ENCODE measurements at regions not wholly inside any gene's neighbourhood (a gene's known extent, or its start where the extent isn't known, plus 50 kb on each side); places are given as distances from the start of the nearest gene placed in this dataset.

DNA sequence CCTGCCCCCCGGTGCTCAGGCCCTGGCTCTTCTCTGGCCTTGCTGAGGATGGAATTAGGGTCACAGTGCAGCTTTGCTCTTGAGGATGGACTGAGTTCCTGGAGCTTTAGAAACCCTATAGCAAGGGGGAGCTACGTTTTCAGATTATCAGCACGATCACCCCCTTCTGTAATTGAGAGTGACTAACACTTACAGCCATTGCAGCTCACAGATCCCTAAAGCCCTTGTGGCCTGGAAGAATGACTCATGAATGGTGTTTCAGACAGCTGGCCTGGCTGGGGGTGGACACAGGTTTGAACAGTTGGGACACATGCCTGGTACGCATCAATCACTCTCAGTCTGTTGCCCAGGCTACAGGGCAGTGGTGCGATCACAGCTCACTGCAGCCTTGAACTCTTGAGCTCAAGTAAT lies 79.7 kb upstream of the IGFBP5 start:
- Histone ChIP-seq H3K27me3 (ENCODE audit: control insufficient read depth, insufficient read depth, low read length) (no peaks in the 10 kb centered on the region), H3K4me3 (ENCODE audit: low read length) (no peak overlapping the region), H3K36me3 (ENCODE audit: control insufficient read depth, insufficient read depth, low read length) (no peaks in the 10 kb centered on the region), H3K27ac (ENCODE audit: low read length) (no peak overlapping the region), H3K4me1 (ENCODE audit: control insufficient read depth, insufficient read depth, low read length) (no peaks in the 10 kb centered on the region), H3K9me3 (ENCODE audit: control insufficient read depth, insufficient read depth, low read length) (no peaks in the 10 kb centered on the region)
- no CpG with 5 or more reads among the region's 5 CpGs for WGBS (ENCODE audit: insufficient coverage, insufficient read length)
- DNase-seq (ENCODE audit: low read depth, low spot score): no peak

DNA sequence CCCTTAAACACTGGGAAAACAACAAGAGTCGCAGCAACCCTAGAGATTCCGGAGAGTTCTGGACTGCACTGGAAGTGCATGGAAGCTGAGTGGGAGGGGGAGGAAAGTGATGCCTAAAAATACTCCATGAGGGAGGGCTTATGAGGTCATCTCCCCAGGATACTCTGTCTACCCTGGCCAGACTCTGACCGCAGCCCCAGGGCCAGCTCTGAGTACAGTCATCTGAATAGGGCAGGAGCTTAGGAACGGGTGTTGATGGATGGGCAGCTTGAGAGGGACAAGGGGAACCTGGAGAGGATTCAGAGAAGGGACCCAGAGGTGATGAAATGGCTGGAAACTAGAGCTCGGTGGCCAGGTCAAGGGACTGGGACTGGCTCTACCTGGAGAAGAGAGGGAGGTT lies 79.3 kb upstream of the IGFBP5 start:
- Histone ChIP-seq H3K27me3 (ENCODE audit: control insufficient read depth, insufficient read depth, low read length) (no peaks in the 10 kb centered on the region), H3K4me1 (ENCODE audit: control insufficient read depth, insufficient read depth, low read length) (no peaks in the 10 kb centered on the region), H3K36me3 (ENCODE audit: control insufficient read depth, insufficient read depth, low read length) (no peaks in the 10 kb centered on the region), H3K27ac (ENCODE audit: low read length) (no peak overlapping the region), H3K4me3 (ENCODE audit: low read length) (no peak overlapping the region), H3K9me3 (ENCODE audit: control insufficient read depth, insufficient read depth, low read length) (no peaks in the 10 kb centered on the region)
- no CpG with 5 or more reads among the region's 5 CpGs for WGBS (ENCODE audit: insufficient coverage, insufficient read length)
- DNase-seq (ENCODE audit: low read depth, low spot score): no peak

DNA sequence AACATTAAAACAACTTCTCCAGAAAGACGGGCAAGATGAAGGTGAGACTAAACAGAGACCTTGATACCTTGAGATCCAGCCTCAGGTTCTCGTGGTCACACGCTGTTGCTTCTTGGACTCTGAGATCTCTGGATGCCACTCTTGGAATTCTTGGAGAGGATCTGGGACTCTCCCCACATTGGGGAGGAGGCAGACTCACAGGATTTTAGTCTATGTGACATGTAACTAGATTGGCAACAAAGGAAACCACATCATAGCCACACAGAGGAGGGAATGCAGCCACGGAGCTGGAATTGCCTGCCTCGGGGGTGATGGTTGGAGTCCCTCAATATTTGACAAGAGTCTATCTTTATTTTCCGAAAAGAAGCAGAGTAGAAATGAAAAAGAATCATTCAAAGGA lies 78.8 kb upstream of the IGFBP5 start:
- DNase-seq (ENCODE audit: low read depth, low spot score): no peak
- no peak overlapping the region for H3K27ac ChIP-seq (ENCODE audit: low read length)
- WGBS (ENCODE audit: insufficient coverage, insufficient read length): no CpG with 5 or more reads among the region's 6 CpGs
- no peaks in the 10 kb centered on the region for H3K36me3 ChIP-seq (ENCODE audit: control insufficient read depth, insufficient read depth, low read length)
- H3K27me3 ChIP-seq (ENCODE audit: control insufficient read depth, insufficient read depth, low read length): no peaks in the 10 kb centered on the region
- H3K4me1 ChIP-seq (ENCODE audit: control insufficient read depth, insufficient read depth, low read length): no peaks in the 10 kb centered on the region
- no peaks in the 10 kb centered on the region for H3K9me3 ChIP-seq (ENCODE audit: control insufficient read depth, insufficient read depth, low read length)
- H3K4me3 ChIP-seq (ENCODE audit: low read length): no peak overlapping the region

DNA sequence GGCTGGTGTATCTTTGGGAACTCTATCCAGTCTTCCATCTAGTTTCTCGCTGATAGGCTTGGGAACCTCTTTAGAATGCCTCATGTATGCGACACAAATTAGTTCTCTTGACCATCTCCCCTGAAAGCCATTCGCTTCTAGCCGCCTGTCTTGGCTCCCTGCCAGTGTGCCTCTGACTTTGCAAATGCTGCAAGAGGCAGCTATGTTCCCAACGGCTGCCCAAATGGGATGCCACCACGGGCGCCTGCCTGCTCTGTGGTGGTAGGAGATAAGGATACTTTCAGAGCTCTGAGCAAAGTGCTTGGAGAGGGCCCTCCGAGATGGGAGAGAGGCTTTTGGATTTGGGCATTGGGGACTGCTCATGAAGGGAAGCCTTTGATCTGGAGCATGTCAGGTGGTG lies 77.7 kb upstream of the IGFBP5 start:
- H3K36me3 ChIP-seq (ENCODE audit: control insufficient read depth, insufficient read depth, low read length): no peaks in the 10 kb centered on the region
- no CpG with 5 or more reads among the region's 8 CpGs for WGBS (ENCODE audit: insufficient coverage, insufficient read length)
- H3K27me3 ChIP-seq (ENCODE audit: control insufficient read depth, insufficient read depth, low read length): no peaks in the 10 kb centered on the region
- H3K4me1 ChIP-seq (ENCODE audit: control insufficient read depth, insufficient read depth, low read length): no peaks in the 10 kb centered on the region
- no peak overlapping the region for H3K4me3 ChIP-seq (ENCODE audit: low read length)
- no peaks in the 10 kb centered on the region for H3K9me3 ChIP-seq (ENCODE audit: control insufficient read depth, insufficient read depth, low read length)
- DNase-seq (ENCODE audit: low read depth, low spot score): no peak
- H3K27ac ChIP-seq (ENCODE audit: low read length): no peak overlapping the region

DNA sequence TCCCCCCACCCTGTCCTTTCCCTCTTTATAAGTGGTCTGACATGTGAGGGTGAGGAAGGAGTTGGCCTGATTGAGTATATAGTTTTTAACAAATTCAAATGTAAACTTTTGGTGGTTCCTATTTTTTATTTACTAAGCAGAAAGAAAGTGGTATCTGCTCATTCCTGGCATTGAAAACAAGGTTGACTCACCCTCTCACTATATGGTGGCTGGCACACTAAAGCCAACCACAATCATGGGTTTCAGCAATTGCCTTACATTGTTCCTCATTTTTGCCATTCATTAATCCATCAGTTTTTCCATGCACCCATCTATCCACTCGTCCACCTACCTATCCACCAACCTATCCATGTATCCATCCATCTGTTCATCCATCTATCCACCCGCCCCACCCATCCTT lies 75.4 kb upstream of the IGFBP5 start:
- Histone ChIP-seq H3K27me3 (ENCODE audit: control insufficient read depth, insufficient read depth, low read length) (no peaks in the 10 kb centered on the region), H3K36me3 (ENCODE audit: control insufficient read depth, insufficient read depth, low read length) (no peaks in the 10 kb centered on the region), H3K27ac (ENCODE audit: low read length) (no peak overlapping the region), H3K9me3 (ENCODE audit: control insufficient read depth, insufficient read depth, low read length) (no peaks in the 10 kb centered on the region), H3K4me3 (ENCODE audit: low read length) (no peak overlapping the region), H3K4me1 (ENCODE audit: control insufficient read depth, insufficient read depth, low read length) (no peaks in the 10 kb centered on the region; the same call in 1 of the 2 replicates)
- no CpG with 5 or more reads among the region's 2 CpGs for WGBS (ENCODE audit: insufficient coverage, insufficient read length)
- DNase-seq (ENCODE audit: low read depth, low spot score): no peak

DNA sequence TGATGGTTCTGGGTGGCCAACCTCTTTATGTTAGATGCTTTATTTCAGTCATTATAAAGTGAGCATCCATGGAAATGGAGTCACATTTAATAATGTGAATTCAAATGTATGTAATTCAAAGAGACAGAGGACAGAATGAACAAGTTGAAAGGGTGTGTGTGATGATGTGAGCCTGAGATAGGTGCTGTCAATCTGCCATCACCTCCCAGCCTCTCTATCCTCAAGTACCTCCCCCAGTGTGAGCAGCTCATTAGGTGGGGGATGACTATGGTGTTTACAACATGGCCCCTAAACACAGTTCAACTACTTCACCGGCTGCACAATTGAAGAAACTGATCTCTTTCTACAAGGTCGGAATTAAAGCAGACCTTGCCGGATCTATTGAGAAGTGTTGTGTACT lies 74.7 kb upstream of the IGFBP5 start:
- no peak for DNase-seq (ENCODE audit: low read depth, low spot score)
- Histone ChIP-seq H3K9me3 (ENCODE audit: control insufficient read depth, insufficient read depth, low read length) (no peaks in the 10 kb centered on the region), H3K36me3 (ENCODE audit: control insufficient read depth, insufficient read depth, low read length) (no peaks in the 10 kb centered on the region), H3K27me3 (ENCODE audit: control insufficient read depth, insufficient read depth, low read length) (no peaks in the 10 kb centered on the region), H3K4me1 (ENCODE audit: control insufficient read depth, insufficient read depth, low read length) (peaks cover under 1% of the 10 kb centered on the region; the same call in 1 of the 2 replicates), H3K4me3 (ENCODE audit: low read length) (no peak overlapping the region), H3K27ac (ENCODE audit: low read length) (no peak overlapping the region)
- no CpG with 5 or more reads among the region's 3 CpGs for WGBS (ENCODE audit: insufficient coverage, insufficient read length)

DNA sequence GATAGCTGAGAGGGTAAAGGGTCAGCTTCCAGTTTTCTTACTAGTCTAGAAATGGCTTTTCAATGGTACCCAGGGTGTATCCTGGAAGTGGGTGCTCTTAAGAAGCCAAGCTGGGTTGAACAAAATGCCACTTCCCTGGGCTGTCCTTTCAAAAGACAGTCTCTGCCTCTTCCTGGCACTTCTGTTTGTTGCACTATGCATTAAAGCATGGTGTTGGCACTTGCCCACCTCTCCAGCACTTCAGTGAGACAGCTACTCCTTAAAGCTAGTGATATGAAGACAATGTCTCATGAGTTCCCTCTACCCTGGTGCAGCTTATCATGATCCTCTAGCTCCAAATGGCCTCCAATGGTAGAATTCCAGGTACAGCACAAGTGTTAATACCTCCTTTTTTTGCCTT lies 74.3 kb upstream of the IGFBP5 start:
- Histone ChIP-seq H3K4me1 (ENCODE audit: control insufficient read depth, insufficient read depth, low read length) (peaks cover 1% of the 10 kb centered on the region; the same call in 1 of the 2 replicates), H3K36me3 (ENCODE audit: control insufficient read depth, insufficient read depth, low read length) (no peaks in the 10 kb centered on the region), H3K27ac (ENCODE audit: low read length) (no peak overlapping the region), H3K4me3 (ENCODE audit: low read length) (no peak overlapping the region), H3K27me3 (ENCODE audit: control insufficient read depth, insufficient read depth, low read length) (no peaks in the 10 kb centered on the region), H3K9me3 (ENCODE audit: control insufficient read depth, insufficient read depth, low read length) (no peaks in the 10 kb centered on the region)
- no peak for DNase-seq (ENCODE audit: low read depth, low spot score)

DNA sequence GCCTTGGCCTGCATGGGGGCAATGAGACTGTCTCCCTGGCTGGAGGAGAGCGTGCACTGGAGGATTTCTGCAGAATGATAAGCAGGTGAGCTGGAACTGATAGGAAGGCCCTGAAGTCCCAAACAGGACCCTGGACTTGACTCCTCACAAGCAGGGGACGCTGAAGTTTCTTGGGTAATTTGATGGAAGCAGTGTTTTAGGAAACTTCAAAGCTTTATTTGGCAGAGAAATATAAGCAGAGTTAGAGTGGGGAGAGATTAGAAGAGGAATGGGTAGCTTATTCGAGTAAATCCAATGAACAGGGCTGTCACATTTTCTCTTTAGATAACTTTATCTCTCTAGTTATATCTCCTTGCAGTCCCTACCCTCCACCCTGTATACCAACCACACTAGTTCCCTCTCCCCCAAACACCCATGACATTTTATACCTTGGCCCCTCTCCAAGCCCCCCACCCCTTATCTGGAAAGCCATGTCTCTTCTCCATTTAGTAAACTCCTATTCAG lies 73.6 kb upstream of the IGFBP5 start:
- Histone ChIP-seq H3K9me3 (ENCODE audit: control insufficient read depth, insufficient read depth, low read length) (no peaks in the 10 kb centered on the region), H3K27me3 (ENCODE audit: control insufficient read depth, insufficient read depth, low read length) (no peaks in the 10 kb centered on the region), H3K27ac (ENCODE audit: low read length) (no peak overlapping the region), H3K4me3 (ENCODE audit: low read length) (no peak overlapping the region), H3K36me3 (ENCODE audit: control insufficient read depth, insufficient read depth, low read length) (no peaks in the 10 kb centered on the region), H3K4me1 (ENCODE audit: control insufficient read depth, insufficient read depth, low read length) (peaks cover 1% of the 10 kb centered on the region; the same call in 1 of the 2 replicates)
- no CpG with 5 or more reads among the region's 3 CpGs for WGBS (ENCODE audit: insufficient coverage, insufficient read length)
- DNase-seq (ENCODE audit: low read depth, low spot score): no peak

DNA sequence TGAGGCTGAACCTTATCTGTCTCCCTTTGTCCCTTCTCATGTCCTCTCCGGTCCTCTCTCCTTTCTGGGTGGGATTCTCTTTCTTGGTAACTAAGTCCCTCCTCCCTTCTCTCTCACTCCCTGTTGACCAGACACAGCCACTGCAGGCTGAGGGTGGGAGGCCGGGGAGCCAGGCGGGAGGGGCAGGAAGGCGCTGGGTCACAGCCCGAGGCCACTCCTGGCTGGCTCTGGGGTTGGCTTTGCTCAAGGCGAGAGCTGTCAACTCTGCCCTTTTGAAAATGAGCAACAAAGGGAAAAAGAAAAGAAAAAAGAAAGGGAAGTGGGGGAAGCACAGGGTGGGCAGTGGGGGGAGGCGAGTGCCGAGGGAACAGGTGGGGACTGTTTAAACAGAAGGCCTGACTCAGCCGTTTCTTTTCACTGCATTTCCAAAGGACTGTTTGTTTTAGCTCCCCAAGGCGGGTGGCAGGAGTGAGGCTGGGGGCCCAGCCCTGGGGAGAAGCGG lies 70.5 kb upstream of the IGFBP5 start:
- Histone ChIP-seq H3K36me3 (ENCODE audit: control insufficient read depth, insufficient read depth, low read length) (no peaks in the 10 kb centered on the region), H3K27ac (ENCODE audit: low read length) (no peak overlapping the region), H3K27me3 (ENCODE audit: control insufficient read depth, insufficient read depth, low read length) (no peaks in the 10 kb centered on the region), H3K4me1 (ENCODE audit: control insufficient read depth, insufficient read depth, low read length) (peaks cover 1% of the 10 kb centered on the region; the same call in 1 of the 2 replicates), H3K4me3 (ENCODE audit: low read length) (no peak overlapping the region), H3K9me3 (ENCODE audit: control insufficient read depth, insufficient read depth, low read length) (no peaks in the 10 kb centered on the region)
- peak; percentile 66 for DNase-seq (ENCODE audit: low read depth, low spot score)
- WGBS (ENCODE audit: insufficient coverage, insufficient read length): no CpG with 5 or more reads among the region's 11 CpGs

DNA sequence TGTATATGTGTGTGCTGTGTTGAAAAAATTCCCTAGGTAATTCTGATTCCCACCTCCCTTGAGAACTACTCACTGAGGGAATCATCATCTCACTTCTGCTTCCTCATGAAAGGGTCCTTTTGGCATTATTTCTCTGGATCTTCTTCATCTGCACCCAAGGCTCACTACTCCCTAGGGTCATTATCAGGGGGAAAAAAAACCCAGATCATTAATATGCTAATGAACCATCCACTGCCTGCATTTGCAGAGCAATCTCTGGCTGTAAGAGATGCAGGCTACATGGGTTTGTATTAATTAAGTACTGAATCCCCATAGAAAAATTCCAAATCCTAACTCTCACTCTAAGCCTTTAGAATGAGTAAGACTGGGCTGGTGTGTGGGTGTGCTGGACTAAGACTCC lies 68.0 kb upstream of the IGFBP5 start:
- H3K4me1 ChIP-seq (ENCODE audit: control insufficient read depth, insufficient read depth, low read length): peaks cover 1% of the 10 kb centered on the region; the same call in 1 of the 2 replicates
- no peak overlapping the region for H3K4me3 ChIP-seq (ENCODE audit: low read length)
- no peaks in the 10 kb centered on the region for H3K27me3 ChIP-seq (ENCODE audit: control insufficient read depth, insufficient read depth, low read length)
- DNase-seq (ENCODE audit: low read depth, low spot score): no peak
- H3K36me3 ChIP-seq (ENCODE audit: control insufficient read depth, insufficient read depth, low read length): no peaks in the 10 kb centered on the region
- H3K9me3 ChIP-seq (ENCODE audit: control insufficient read depth, insufficient read depth, low read length): no peaks in the 10 kb centered on the region
- no peak overlapping the region for H3K27ac ChIP-seq (ENCODE audit: low read length)

DNA sequence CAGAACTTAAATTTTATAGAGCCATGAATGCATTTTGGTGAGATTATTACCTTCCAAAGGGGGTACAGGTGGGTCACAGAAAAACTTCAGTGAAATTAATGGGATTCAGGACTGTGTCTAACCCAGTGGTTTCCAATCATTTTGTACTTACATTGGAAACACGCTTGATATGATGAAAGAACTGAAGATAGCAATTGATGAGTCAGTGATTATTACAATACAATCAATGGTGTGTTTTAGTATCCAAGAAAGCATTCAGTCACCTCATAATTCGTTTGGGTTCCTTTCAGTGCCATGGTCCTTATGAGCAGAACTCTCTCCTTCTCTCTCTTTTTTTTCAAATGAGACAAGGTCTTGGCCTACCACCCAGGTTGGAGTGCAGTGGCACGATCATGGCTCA lies 66.5 kb upstream of the IGFBP5 start:
- Histone ChIP-seq H3K9me3 (ENCODE audit: control insufficient read depth, insufficient read depth, low read length) (no peaks in the 10 kb centered on the region), H3K27ac (ENCODE audit: low read length) (no peak overlapping the region), H3K4me1 (ENCODE audit: control insufficient read depth, insufficient read depth, low read length) (0 out of 2 replicates have a peak, but pooled peaks cover 1% of the 10 kb centered on the region), H3K27me3 (ENCODE audit: control insufficient read depth, insufficient read depth, low read length) (no peaks in the 10 kb centered on the region), H3K4me3 (ENCODE audit: low read length) (no peak overlapping the region), H3K36me3 (ENCODE audit: control insufficient read depth, insufficient read depth, low read length) (no peaks in the 10 kb centered on the region)
- no CpG with 5 or more reads among the region's 3 CpGs for WGBS (ENCODE audit: insufficient coverage, insufficient read length)
- no peak for DNase-seq (ENCODE audit: low read depth, low spot score)

All from iPS DF 6.9 (cell line).